ENCODE measurements at regions not wholly inside any gene's neighbourhood (a gene's known extent, or its start where the extent isn't known, plus 50 kb on each side); places are given as distances from the start of the nearest gene placed in this dataset.
"Not testable (repeated sequence)": the region's sequence is repeated elsewhere in the genome, so short reads cannot be mapped to it uniquely, and the experiment has no call there.

- no peak for DNase-seq (ENCODE audit: low read depth in 1 of 2, low spot score in 1 of 2)
Observed at GRCh38 chr13:57899096-57899495, 267.6 kb downstream of the PCDH17 start.

DNA sequence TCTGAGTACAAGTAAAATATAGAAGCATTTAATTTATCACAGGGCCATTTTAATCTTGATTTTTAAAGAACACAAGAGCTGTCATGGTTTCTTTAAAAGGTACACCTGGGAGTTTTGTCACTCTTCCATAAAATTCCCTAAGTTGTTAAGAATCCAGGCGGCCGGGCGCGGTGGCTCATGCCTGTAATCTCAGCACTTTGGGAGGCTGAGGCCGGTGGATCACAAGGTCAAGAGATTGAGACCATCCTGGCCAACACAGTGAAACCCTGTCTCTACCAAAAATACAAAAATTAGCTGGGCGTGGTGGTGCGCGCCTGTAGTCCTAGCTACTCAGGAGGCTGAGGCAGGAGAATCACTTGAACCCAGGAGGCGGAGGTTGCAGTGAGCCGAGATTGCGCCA lies 278.3 kb downstream of the PCDH17 start:
- not testable (repeated sequence) for DNase-seq (ENCODE audit: low read depth in 1 of 2, low spot score in 1 of 2)

- DNase-seq (ENCODE audit: low read depth in 1 of 2, low spot score in 1 of 2): no peak
Observed at GRCh38 chr13:57918086-57918485, 286.5 kb downstream of the PCDH17 start.

DNA sequence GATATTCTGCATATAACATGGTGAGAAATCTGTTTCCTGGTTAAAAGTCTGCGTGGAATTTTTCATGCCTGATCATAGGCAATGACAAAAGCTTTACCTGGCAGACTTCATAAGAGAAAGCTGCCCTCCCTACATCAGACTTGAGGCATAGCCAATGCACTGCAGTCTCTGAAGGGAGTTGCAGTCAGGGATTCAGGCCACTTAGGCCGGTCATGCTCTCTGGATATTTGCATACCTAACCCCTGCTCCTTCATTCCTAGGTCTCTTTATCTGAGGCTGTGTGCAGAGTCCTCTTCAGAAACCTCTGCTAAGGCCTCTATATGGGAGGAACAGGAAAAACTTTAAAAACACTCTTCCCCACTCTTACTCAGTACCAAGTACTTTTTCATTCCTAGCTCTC lies 287.4 kb downstream of the PCDH17 start:
- no peak for DNase-seq (ENCODE audit: low read depth in 1 of 2, low spot score in 1 of 2)

- DNase-seq (ENCODE audit: low read depth in 1 of 2, low spot score in 1 of 2): no peak
Observed at GRCh38 chr13:57925250-57925649, 293.7 kb downstream of the PCDH17 start.

DNA sequence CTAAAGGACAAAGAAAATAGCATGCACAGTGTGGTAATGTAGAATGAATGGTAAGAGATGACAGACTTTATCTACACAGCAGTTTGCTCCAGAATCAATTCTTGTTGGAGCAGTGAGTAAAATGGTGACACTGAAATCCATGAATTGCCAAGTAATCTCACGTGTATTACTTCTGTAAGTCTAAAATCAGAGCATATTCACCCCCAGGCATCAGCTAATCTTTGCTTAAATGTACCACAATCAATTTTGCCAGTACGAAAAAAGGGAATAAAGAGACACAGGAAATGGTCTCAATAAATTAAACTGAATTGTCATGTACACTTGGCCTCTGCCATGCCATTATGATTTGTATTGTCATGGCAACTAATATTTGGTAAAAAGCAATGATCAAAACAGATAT lies 294.2 kb downstream of the PCDH17 start:
- DNase-seq (ENCODE audit: low read depth in 1 of 2, low spot score in 1 of 2): no peak

DNA sequence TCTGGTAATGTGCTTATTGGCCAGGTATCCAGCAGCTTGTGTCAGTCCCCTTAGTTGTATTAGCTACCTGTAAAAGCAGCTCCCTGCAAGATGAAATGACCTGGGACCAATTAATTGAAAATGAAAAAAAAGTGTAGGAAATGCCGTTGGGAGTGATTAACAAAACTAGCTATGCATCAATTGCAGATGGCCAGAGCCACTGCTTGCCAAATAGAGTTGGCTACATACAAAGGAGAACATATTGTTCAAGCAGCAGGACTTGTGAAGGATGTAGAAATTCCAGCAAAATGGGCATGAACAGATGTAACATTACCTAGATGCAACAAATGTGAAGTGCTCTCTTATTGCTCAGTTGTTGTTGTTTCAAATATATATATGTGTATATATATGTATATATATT lies 300.5 kb downstream of the PCDH17 start:
- no peak for DNase-seq (ENCODE audit: low read depth in 1 of 2, low spot score in 1 of 2)

GRCh38 chr13:57933606-57934005 lies 302.1 kb downstream of the PCDH17 start:
- DNase-seq (ENCODE audit: low read depth in 1 of 2, low spot score in 1 of 2): no peak

DNA sequence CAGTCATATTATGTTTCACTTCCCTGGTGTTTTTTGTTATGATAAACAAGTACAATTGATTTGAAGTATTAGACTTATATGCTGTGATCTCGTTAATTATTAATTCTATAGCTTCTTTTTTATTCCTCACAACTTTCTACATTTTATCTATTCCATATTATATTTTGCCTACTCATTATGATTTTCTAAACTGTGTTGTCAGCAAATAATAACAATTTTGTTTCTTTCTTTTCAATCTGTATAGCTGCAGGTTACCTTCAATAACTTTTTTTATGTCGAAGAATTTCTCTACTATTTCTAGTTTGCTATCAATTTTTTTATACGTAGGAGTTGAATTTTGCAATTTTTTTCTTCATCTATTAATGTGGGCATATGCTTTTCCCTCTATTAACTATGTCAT lies 304.4 kb downstream of the PCDH17 start:
- DNase-seq (ENCODE audit: low read depth in 1 of 2, low spot score in 1 of 2): no peak

DNA sequence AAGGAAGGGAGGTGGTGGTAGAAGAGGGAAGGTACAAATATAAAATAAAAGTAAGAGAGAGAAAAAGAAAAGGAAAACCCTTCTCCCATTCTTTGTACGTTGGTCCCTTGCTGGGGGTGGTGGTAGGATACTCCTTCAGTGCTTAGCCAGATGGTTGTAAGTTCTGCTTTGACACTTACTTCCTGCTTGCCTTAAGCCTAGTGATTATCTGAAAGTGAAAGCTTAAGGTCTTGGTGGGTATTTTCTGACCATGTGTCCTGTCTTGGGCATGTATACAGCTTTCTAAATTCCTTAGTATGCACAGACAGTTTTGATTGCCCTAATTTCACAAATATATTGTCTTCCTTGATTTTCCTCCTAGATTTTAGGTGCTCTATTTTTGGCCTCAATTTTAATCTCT lies 314.8 kb downstream of the PCDH17 start:
- no peak for DNase-seq (ENCODE audit: low read depth in 1 of 2, low spot score in 1 of 2)

DNA sequence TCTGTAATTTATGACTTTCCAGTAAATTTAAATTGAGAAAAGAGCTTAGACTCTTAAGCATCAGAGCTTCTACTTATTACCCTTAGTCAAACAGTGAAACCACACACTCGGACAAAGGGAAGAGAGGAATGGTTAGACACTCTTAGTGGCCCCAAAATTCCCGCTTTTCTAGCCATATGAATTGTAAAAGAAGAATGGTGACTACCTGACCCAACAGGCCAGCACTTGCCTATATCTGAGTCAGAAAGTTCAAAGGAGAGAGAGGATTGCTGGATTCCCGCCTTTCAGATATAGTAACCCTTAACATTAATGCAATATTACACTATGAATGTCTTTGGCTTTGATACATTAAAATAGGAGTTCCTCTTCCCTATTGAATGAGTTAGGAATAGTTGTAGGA lies 317.3 kb downstream of the PCDH17 start:
- no peak for DNase-seq (ENCODE audit: low read depth in 1 of 2, low spot score in 1 of 2)

DNA sequence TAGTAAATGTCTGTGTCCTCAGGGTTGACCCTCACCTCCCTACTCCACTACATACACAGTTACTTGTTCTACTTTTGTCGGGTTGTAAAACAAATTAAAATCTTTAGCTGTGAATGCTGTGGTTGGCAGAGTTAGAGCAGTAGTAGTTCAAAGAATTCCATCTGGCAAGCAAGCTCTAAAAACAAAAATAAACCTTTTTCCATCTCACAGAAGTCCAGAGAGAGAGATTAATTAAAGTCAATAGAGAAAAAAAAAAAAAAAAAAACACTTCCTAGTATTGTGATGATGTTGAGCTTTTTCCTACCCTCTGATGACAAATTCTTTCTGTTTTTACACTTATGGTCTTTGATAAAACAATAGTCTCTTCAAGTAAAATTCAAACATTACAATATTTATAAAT lies 338.4 kb downstream of the PCDH17 start:
- no peak for DNase-seq (ENCODE audit: low read depth in 1 of 2, low spot score in 1 of 2)

- no peak for DNase-seq (ENCODE audit: low read depth in 1 of 2, low spot score in 1 of 2)
Observed at GRCh38 chr13:57970404-57970803, 338.9 kb downstream of the PCDH17 start.

DNA sequence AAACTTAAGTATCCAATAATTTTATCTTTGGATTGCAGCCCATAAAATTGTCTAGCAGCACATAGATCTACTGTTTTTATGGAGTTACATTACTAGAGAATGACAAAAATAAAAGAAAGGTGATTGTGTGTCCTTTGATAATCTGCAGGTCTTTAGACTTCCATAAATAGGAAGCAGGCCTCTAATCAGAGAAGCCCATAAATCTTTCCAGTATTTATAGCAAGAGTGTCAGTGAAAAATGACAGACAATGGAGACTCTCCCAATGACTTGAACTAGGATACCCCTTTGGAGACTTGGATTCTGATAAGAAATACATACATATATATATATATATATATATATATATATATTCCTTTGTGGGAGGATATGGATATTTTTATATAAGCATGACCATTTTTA lies 351.2 kb downstream of the PCDH17 start:
- no peak for DNase-seq (ENCODE audit: low read depth in 1 of 2, low spot score in 1 of 2)

GRCh38 chr13:57988276-57988675 lies 356.7 kb downstream of the PCDH17 start:
- no peak for DNase-seq (ENCODE audit: low read depth in 1 of 2, low spot score in 1 of 2)

GRCh38 chr13:57991041-57991440 lies 359.5 kb downstream of the PCDH17 start:
- no peak for DNase-seq (ENCODE audit: low read depth in 1 of 2, low spot score in 1 of 2)

GRCh38 chr13:57992416-57992815 lies 360.9 kb downstream of the PCDH17 start:
- DNase-seq (ENCODE audit: low read depth in 1 of 2, low spot score in 1 of 2): no peak

DNA sequence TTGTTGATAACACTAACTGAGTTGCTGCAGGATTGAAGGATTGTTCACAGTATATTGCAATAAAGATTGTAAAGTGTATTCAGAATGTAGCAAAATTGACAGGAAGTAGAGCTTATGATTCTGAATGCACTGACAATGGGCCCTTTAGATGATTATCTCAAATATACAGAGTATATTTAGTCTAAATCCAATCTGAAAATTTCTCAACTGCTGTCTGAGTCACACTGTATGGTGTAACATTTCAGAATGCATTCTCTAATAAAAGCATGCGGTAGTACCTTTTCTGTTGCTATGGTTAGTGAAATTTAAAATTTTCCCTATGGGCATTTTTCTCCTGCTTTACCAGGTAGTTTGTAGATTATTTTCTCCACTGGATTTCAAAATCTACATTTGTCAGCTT lies 365.2 kb downstream of the PCDH17 start:
- no peak for DNase-seq (ENCODE audit: low read depth in 1 of 2, low spot score in 1 of 2)

GRCh38 chr13:58004751-58005150 lies 373.2 kb downstream of the PCDH17 start:
- DNase-seq (ENCODE audit: low read depth in 1 of 2, low spot score in 1 of 2): no peak

- no peak for DNase-seq (ENCODE audit: low read depth in 1 of 2, low spot score in 1 of 2)
Observed at GRCh38 chr13:58018020-58018419, 386.5 kb downstream of the PCDH17 start.

GRCh38 chr13:58018865-58019264 lies 387.3 kb downstream of the PCDH17 start:
- DNase-seq (ENCODE audit: low read depth in 1 of 2, low spot score in 1 of 2): no peak

DNA sequence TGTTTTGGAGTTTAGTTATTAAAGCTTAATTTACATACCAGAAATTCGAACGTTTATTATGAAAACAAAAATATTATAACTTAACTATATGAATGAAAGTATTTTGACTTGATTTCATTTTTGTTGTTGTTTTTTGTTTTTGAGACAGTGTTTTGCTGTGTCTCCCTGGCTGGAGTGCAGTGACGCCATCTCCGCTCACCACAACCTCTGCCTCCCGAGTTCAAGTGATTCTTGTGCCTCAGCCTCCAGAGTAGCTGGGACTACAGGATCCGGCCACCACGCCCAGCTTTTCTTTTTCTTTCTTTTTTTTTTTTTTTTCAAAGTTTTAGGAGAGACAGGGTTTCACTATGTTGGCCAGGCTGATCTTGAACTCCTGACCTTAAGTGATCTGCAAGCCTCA lies 392.6 kb downstream of the PCDH17 start:
- no peak for DNase-seq (ENCODE audit: low read depth in 1 of 2, low spot score in 1 of 2)

DNA sequence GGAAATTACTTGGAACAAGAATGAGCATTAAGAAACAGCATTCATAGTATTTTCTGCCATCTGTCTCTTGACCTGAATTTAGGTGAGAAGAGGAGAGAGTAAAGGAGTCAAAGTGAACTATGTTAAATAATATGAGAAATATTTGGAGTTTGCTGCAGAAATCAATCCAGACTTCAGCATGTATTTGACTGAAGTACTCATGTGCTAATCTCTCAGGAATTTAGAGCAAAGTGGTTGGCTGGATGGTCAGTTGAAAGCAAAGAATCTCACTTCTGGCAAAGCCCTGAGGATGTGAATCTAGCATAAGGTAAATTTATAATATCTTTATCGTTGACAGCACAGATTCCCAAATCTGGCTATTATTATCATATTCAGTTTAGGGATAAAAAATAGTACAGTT lies 394.3 kb downstream of the PCDH17 start:
- DNase-seq (ENCODE audit: low read depth in 1 of 2, low spot score in 1 of 2): no peak
